ENCODE measurements at regions not wholly inside any gene's neighbourhood (a gene's known extent, or its start where the extent isn't known, plus 50 kb on each side); places are given as distances from the start of the nearest gene placed in this dataset.

DNA sequence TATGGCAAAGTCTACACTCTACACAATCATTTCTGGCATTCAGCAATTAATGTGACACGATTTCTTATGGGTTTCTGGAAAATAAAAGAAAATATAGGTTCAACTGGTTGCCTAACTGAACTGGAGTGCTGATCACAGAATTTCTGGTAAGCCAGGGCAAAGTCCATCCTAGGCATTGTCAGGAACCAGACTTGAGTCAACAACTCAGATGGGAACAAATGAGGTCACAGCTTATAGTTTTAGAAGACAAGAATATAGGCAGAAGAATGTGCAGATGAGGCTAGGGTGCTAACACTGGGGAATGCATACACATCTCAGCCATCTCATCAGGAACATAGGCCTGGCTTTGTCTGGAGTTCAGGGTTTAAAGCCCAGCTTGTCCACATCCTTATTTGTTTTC is 317.2 kb upstream of the ID2 start:
- Histone ChIP-seq H3K4me3 (ENCODE audit: low read length in 2 of 2) (no peak overlapping the region), H3K4me1 (ENCODE audit: control insufficient read depth in 2 of 2, insufficient read depth in 2 of 2, low read length in 2 of 2) (peaks cover 0 to 3% of the 10 kb centered on the region in 2 donors), H3K9me3 (ENCODE audit: control insufficient read depth in 2 of 2, low read length in 2 of 2) (no peaks in the 10 kb centered on the region), H3K9ac (ENCODE audit: low read depth in 1 of 2, low read length in 2 of 2) (no peak overlapping the region), H3K27ac (ENCODE audit: low read depth in 2 of 2, low read length in 2 of 2) (no peak overlapping the region), H3K27me3 (ENCODE audit: control insufficient read depth in 2 of 2, insufficient read depth in 2 of 2, low read length in 2 of 2) (no peaks in the 10 kb centered on the region), H3K36me3 (ENCODE audit: control insufficient read depth in 2 of 2, insufficient read depth in 2 of 2, low read length in 2 of 2) (no peaks in the 10 kb centered on the region)

- H3K4me3 ChIP-seq (ENCODE audit: low read length in 2 of 2) = no peak overlapping the region
- H3K27me3 ChIP-seq (ENCODE audit: control insufficient read depth in 2 of 2, insufficient read depth in 2 of 2, low read length in 2 of 2) = no peaks in the 10 kb centered on the region
- no peaks in the 10 kb centered on the region for H3K9me3 ChIP-seq (ENCODE audit: control insufficient read depth in 2 of 2, low read length in 2 of 2)
- no peak overlapping the region for H3K9ac ChIP-seq (ENCODE audit: low read depth in 1 of 2, low read length in 2 of 2)
- H3K36me3 ChIP-seq (ENCODE audit: control insufficient read depth in 2 of 2, insufficient read depth in 2 of 2, low read length in 2 of 2) = no peaks in the 10 kb centered on the region
- H3K27ac ChIP-seq (ENCODE audit: low read depth in 2 of 2, low read length in 2 of 2) = no peak overlapping the region
- peaks cover 0 to 3% of the 10 kb centered on the region in 2 donors for H3K4me1 ChIP-seq (ENCODE audit: control insufficient read depth in 2 of 2, insufficient read depth in 2 of 2, low read length in 2 of 2)
Observed at GRCh38 chr2:8365331-8365910, 316.4 kb upstream of the ID2 start.

DNA sequence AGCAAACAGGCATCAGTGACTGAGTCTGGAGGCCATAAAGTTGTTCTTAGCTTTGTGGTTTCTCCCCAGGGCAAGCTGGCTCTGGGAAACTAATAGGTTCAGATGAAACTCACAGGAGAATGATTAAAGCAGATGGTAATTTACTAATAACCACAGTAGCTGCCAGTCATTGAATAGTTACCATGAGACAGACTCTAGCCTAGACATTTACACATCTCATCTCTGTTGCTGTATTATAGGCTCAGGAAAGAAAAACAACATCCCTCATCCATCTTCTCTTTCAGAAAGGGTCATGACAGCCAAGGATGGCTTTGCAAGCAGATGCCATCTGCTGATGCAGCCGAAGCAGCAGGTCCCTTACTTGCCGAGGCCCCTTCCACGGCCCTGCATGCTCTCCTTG is 314.0 kb upstream of the ID2 start:
- Histone ChIP-seq H3K36me3 (ENCODE audit: control insufficient read depth in 2 of 2, insufficient read depth in 2 of 2, low read length in 2 of 2) (no peaks in the 10 kb centered on the region), H3K9ac (ENCODE audit: low read depth in 1 of 2, low read length in 2 of 2) (no peak overlapping the region), H3K4me3 (ENCODE audit: low read length in 2 of 2) (no peak overlapping the region), H3K27me3 (ENCODE audit: control insufficient read depth in 2 of 2, insufficient read depth in 2 of 2, low read length in 2 of 2) (no peaks in the 10 kb centered on the region), H3K4me1 (ENCODE audit: control insufficient read depth in 2 of 2, insufficient read depth in 2 of 2, low read length in 2 of 2) (peaks cover 0 to 3% of the 10 kb centered on the region in 2 donors), H3K27ac (ENCODE audit: low read depth in 2 of 2, low read length in 2 of 2) (no peak overlapping the region), H3K9me3 (ENCODE audit: control insufficient read depth in 2 of 2, low read length in 2 of 2) (no peaks in the 10 kb centered on the region)

- H3K36me3 ChIP-seq (ENCODE audit: control insufficient read depth in 2 of 2, insufficient read depth in 2 of 2, low read length in 2 of 2) = no peaks in the 10 kb centered on the region
- H3K27me3 ChIP-seq (ENCODE audit: control insufficient read depth in 2 of 2, insufficient read depth in 2 of 2, low read length in 2 of 2) = no peaks in the 10 kb centered on the region
- H3K9ac ChIP-seq (ENCODE audit: low read depth in 1 of 2, low read length in 2 of 2) = no peak overlapping the region
- no peak overlapping the region for H3K27ac ChIP-seq (ENCODE audit: low read depth in 2 of 2, low read length in 2 of 2)
- no peak overlapping the region for H3K4me3 ChIP-seq (ENCODE audit: low read length in 2 of 2)
- no peaks in the 10 kb centered on the region for H3K9me3 ChIP-seq (ENCODE audit: control insufficient read depth in 2 of 2, low read length in 2 of 2)
- H3K4me1 ChIP-seq (ENCODE audit: control insufficient read depth in 2 of 2, insufficient read depth in 2 of 2, low read length in 2 of 2) = peaks cover 0 to 3% of the 10 kb centered on the region in 2 donors
Observed at GRCh38 chr2:8368463-8368862, 313.4 kb upstream of the ID2 start.

DNA sequence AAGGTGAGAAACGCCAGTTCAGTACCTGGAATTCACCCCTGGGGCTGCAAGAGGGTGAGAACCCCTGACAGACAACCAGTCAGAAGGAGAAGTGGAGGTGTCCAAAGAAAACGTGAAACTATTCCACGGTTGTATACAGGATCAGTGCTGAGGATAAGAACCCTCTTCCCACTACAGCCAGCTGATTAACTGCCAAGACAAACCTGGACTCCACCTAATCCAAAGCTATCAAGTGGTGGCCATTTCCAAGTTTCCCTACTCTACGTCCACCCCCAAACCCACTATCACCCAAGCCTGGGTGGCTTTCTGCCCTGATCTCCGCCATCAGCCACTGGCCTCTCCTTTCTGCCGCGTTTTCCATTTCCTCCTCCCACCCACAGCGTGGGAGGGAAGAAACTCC is 312.3 kb upstream of the ID2 start:
- Histone ChIP-seq H3K4me1 (ENCODE audit: control insufficient read depth in 2 of 2, insufficient read depth in 2 of 2, low read length in 2 of 2) (peaks cover 0 to 3% of the 10 kb centered on the region in 2 donors), H3K4me3 (ENCODE audit: low read length in 2 of 2) (no peak overlapping the region), H3K27me3 (ENCODE audit: control insufficient read depth in 2 of 2, insufficient read depth in 2 of 2, low read length in 2 of 2) (no peaks in the 10 kb centered on the region), H3K36me3 (ENCODE audit: control insufficient read depth in 2 of 2, insufficient read depth in 2 of 2, low read length in 2 of 2) (no peaks in the 10 kb centered on the region), H3K27ac (ENCODE audit: low read depth in 2 of 2, low read length in 2 of 2) (no peak overlapping the region), H3K9ac (ENCODE audit: low read depth in 1 of 2, low read length in 2 of 2) (no peak overlapping the region), H3K9me3 (ENCODE audit: control insufficient read depth in 2 of 2, low read length in 2 of 2) (no peaks in the 10 kb centered on the region)

DNA sequence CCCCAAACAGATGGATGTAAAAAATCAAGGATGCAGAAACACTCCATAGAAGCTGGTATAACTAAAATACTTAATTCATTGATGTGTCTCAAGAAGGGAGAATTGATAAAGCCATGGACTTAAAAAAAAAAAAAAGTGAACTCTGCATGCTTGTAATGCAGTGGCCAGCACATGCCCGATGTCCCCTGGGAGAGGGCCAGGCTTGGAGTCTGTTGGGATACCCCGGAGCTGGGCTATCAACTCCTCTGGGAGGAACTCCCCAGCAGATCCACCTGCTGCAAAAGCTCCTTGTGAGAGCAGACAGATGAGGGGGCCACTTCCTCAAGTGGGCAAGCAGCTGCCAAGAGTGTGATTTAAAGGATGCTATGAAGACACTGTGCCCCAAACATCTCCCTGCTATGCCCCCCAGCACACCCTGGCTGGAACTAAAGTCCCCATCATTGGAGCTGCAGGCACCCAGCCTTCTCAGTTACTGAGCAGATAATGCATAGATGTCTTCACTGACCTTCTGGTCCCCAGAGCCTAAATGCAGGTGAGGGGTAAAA is 311.5 kb upstream of the ID2 start:
- no peaks in the 10 kb centered on the region for H3K9me3 ChIP-seq (ENCODE audit: control insufficient read depth in 2 of 2, low read length in 2 of 2)
- no peak overlapping the region for H3K27ac ChIP-seq (ENCODE audit: low read depth in 2 of 2, low read length in 2 of 2)
- no peaks in the 10 kb centered on the region for H3K27me3 ChIP-seq (ENCODE audit: control insufficient read depth in 2 of 2, insufficient read depth in 2 of 2, low read length in 2 of 2)
- H3K9ac ChIP-seq (ENCODE audit: low read depth in 1 of 2, low read length in 2 of 2) = no peak overlapping the region
- H3K4me3 ChIP-seq (ENCODE audit: low read length in 2 of 2) = no peak overlapping the region
- H3K4me1 ChIP-seq (ENCODE audit: control insufficient read depth in 2 of 2, insufficient read depth in 2 of 2, low read length in 2 of 2) = no peaks in the 10 kb centered on the region
- no peaks in the 10 kb centered on the region for H3K36me3 ChIP-seq (ENCODE audit: control insufficient read depth in 2 of 2, insufficient read depth in 2 of 2, low read length in 2 of 2)

DNA sequence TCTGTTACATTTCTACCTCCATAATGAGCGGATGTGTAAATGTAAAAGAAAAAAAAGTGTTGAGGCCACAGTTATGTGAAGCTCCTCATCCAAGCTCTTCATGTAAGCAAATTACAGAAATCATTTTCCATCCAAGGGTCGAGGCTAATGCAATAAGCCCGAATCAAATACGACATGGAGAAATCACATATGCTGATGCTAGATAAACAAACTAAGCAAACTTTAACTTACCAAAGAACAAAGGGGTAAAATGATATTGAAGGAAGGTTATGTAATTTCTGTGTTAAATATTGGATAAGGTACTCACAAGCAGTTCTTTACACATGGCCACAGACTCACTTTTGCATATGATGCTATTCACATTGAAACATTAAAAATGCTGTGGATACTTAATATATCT is 310.2 kb upstream of the ID2 start:
- Histone ChIP-seq H3K4me3 (ENCODE audit: low read length in 2 of 2) (no peak overlapping the region), H3K4me1 (ENCODE audit: control insufficient read depth in 2 of 2, insufficient read depth in 2 of 2, low read length in 2 of 2) (no peaks in the 10 kb centered on the region), H3K27me3 (ENCODE audit: control insufficient read depth in 2 of 2, insufficient read depth in 2 of 2, low read length in 2 of 2) (no peaks in the 10 kb centered on the region), H3K9me3 (ENCODE audit: control insufficient read depth in 2 of 2, low read length in 2 of 2) (no peaks in the 10 kb centered on the region), H3K36me3 (ENCODE audit: control insufficient read depth in 2 of 2, insufficient read depth in 2 of 2, low read length in 2 of 2) (no peaks in the 10 kb centered on the region), H3K27ac (ENCODE audit: low read depth in 2 of 2, low read length in 2 of 2) (no peak overlapping the region), H3K9ac (ENCODE audit: low read depth in 1 of 2, low read length in 2 of 2) (no peak overlapping the region)

DNA sequence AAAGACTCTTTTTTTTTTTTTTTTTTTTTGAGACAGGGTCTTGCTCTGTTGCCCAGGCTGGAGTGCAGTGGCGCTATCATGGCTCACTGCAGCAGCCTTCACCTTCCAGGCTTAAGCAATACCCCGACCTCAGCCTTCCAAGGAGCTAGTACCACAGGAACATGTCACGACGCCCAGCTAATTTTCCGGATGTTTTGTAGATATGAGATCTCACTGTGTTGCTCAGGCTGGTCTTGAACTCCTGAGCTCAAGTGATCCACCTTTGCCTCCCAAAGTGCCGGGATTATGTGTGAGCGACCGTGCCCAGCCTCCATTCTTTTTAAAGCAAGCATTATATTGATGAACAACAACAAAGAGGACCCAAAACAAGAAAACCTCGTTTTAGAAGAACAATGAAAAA is 307.1 kb upstream of the ID2 start:
- H3K27ac ChIP-seq (ENCODE audit: low read depth in 2 of 2, low read length in 2 of 2) = no peak overlapping the region
- H3K9me3 ChIP-seq (ENCODE audit: control insufficient read depth in 2 of 2, low read length in 2 of 2) = no peaks in the 10 kb centered on the region
- no peak overlapping the region for H3K4me3 ChIP-seq (ENCODE audit: low read length in 2 of 2)
- H3K4me1 ChIP-seq (ENCODE audit: control insufficient read depth in 2 of 2, insufficient read depth in 2 of 2, low read length in 2 of 2) = no peaks in the 10 kb centered on the region
- H3K9ac ChIP-seq (ENCODE audit: low read depth in 1 of 2, low read length in 2 of 2) = no peak overlapping the region
- H3K36me3 ChIP-seq (ENCODE audit: control insufficient read depth in 2 of 2, insufficient read depth in 2 of 2, low read length in 2 of 2) = no peaks in the 10 kb centered on the region
- H3K27me3 ChIP-seq (ENCODE audit: control insufficient read depth in 2 of 2, insufficient read depth in 2 of 2, low read length in 2 of 2) = no peaks in the 10 kb centered on the region

GRCh38 chr2:8376603-8377410 is 305.0 kb upstream of the ID2 start:
- no peak overlapping the region for H3K9ac ChIP-seq (ENCODE audit: low read depth in 1 of 2, low read length in 2 of 2)
- no peak overlapping the region for H3K27ac ChIP-seq (ENCODE audit: low read depth in 2 of 2, low read length in 2 of 2)
- H3K4me1 ChIP-seq (ENCODE audit: control insufficient read depth in 2 of 2, insufficient read depth in 2 of 2, low read length in 2 of 2) = no peaks in the 10 kb centered on the region
- no peak overlapping the region for H3K4me3 ChIP-seq (ENCODE audit: low read length in 2 of 2)
- H3K9me3 ChIP-seq (ENCODE audit: control insufficient read depth in 2 of 2, low read length in 2 of 2) = no peaks in the 10 kb centered on the region
- no peaks in the 10 kb centered on the region for H3K27me3 ChIP-seq (ENCODE audit: control insufficient read depth in 2 of 2, insufficient read depth in 2 of 2, low read length in 2 of 2)
- H3K36me3 ChIP-seq (ENCODE audit: control insufficient read depth in 2 of 2, insufficient read depth in 2 of 2, low read length in 2 of 2) = no peaks in the 10 kb centered on the region

DNA sequence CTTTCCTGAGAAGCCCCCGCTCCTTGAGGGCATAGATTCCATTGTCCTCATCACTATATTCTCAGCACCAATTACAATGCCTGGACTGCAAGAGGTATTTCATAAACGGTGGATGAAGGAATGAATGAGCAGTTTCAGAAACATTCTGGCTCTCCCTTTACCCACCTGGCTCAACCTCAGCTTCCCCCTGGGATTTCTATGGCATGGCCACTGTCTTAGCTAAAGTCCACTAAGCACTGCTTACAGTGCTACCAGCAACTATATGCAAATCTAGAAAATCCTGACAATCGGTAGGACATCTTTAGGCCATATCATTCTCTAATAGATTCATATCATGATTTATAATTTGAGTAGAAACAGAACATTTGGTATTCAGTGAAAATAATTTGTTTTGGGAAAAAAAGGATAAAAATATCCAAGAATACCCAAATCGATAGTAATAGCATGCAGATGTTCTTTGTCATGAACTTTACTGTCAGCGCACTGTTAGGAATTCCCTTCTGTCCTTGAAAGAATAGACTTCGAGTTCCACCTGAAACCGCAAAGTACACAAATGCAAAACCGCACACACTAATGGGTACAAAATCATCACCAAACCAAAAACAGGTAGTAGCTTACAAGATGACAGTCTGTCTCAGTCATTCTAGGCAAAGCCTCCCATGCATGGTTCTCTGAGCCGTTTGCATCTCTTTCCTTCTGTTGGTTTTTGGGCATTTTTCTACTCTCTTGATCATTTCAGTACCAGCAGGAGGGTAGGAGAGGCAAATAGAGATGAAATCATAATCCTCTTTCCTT is 303.6 kb upstream of the ID2 start:
- H3K4me1 ChIP-seq (ENCODE audit: control insufficient read depth in 2 of 2, insufficient read depth in 2 of 2, low read length in 2 of 2) = no peaks in the 10 kb centered on the region
- H3K9ac ChIP-seq (ENCODE audit: low read depth in 1 of 2, low read length in 2 of 2) = no peak overlapping the region
- H3K27ac ChIP-seq (ENCODE audit: low read depth in 2 of 2, low read length in 2 of 2) = no peak overlapping the region
- no peaks in the 10 kb centered on the region for H3K9me3 ChIP-seq (ENCODE audit: control insufficient read depth in 2 of 2, low read length in 2 of 2)
- H3K36me3 ChIP-seq (ENCODE audit: control insufficient read depth in 2 of 2, insufficient read depth in 2 of 2, low read length in 2 of 2) = no peaks in the 10 kb centered on the region
- no peak overlapping the region for H3K4me3 ChIP-seq (ENCODE audit: low read length in 2 of 2)
- no peaks in the 10 kb centered on the region for H3K27me3 ChIP-seq (ENCODE audit: control insufficient read depth in 2 of 2, insufficient read depth in 2 of 2, low read length in 2 of 2)
